ENCODE measurements at regions not wholly inside any gene's neighbourhood (a gene's known extent, or its start where the extent isn't known, plus 50 kb on each side); places are given as distances from the start of the nearest gene placed in this dataset.

DNA sequence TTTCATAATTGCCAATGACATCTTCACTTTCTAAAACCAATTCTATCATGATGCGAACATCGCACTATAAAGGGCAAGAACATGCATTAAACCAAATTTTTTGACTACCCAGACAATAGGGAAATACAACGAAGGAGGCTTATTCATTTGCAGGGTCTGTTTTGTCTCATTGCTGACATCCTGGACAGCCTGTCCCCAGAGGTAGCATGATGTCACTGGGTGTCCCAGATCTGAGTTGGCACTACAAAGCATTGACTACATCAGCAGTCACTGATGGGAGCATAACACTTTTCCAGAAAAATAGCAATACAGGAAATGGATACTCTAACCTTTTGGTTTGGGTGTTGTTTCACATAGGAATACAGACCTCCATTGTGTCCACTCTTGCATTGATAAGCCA is 180.3 kb downstream of the TMEM182 start:
- TF ChIP-seq, protein P1, sequence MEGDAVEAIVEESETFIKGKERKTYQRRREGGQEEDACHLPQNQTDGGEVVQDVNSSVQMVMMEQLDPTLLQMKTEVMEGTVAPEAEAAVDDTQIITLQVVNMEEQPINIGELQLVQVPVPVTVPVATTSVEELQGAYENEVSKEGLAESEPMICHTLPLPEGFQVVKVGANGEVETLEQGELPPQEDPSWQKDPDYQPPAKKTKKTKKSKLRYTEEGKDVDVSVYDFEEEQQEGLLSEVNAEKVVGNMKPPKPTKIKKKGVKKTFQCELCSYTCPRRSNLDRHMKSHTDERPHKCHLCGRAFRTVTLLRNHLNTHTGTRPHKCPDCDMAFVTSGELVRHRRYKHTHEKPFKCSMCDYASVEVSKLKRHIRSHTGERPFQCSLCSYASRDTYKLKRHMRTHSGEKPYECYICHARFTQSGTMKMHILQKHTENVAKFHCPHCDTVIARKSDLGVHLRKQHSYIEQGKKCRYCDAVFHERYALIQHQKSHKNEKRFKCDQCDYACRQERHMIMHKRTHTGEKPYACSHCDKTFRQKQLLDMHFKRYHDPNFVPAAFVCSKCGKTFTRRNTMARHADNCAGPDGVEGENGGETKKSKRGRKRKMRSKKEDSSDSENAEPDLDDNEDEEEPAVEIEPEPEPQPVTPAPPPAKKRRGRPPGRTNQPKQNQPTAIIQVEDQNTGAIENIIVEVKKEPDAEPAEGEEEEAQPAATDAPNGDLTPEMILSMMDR (IDR thresholded peaks at IDR 0.05; ENCODE audit: low read depth, low read length, poor library complexity, severe bottlenecking), result no peak
- no peak for TF ChIP-seq EZH2phosphoT487 (IDR thresholded peaks at IDR 0.05; ENCODE audit: borderline replicate concordance, low read length)

All from DOHH2 (cell line).